ENCODE measurements at regions not wholly inside any gene's neighbourhood (a gene's known extent, or its start where the extent isn't known, plus 50 kb on each side); places are given as distances from the start of the nearest gene placed in this dataset.

DNA sequence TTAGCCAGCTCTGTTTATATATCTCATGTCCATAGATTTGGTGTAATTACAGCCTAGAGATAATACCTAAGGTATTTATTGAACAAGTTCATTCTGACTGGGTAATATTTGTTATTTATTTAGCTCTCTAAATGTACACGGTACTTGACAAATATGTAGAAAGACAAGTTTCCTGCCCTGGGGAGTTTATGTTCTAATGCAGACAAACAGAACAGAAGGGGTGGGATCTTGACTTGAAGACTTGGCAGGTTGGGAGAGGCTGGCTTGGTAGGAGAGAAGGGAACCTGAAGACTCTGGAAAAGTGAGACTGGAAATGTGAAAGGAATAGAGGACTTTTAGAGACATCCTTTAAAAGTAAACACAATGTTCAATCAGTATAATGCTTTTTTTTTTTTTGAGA, 97.7 kb upstream of the CDK6 start:
- TF ChIP-seq CTCF (IDR thresholded peaks at IDR 0.05) (no peak), POLR2A (IDR thresholded peaks at IDR 0.05) (no peak), EP300 (IDR thresholded peaks at IDR 0.05; ENCODE audit: low read depth) (no peak)
